ENCODE measurements at regions not wholly inside any gene's neighbourhood (a gene's known extent, or its start where the extent isn't known, plus 50 kb on each side); places are given as distances from the start of the nearest gene placed in this dataset.
"Not testable (repeated sequence)": the region's sequence is repeated elsewhere in the genome, so short reads cannot be mapped to it uniquely, and the experiment has no call there.

DNA sequence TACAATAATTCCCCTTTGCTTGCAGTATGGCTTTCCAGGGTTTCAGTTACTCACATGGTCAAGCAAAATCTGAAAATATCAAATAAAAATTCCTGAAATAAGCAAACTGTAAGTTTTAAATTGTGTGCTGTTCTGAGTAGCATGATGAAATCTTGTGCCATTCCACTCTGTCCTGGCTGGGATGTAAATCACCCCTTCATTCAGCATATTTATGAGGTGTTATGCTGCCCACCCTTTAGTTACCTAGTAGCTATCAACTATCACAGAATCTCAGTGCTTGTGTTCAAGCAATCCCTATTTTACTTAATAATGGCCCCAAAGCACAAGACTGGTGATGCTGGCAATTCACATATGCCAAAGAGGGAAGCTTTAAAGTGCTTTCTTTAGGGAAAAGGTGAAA is 867.7 kb upstream of the NRXN1 start:
- H2AFZ ChIP-seq (ENCODE audit: control insufficient read depth, low read depth, low read length) = no peak overlapping the region
- no TSS peak for BruUV-seq (replicated peaks)
- DNase-seq (ENCODE audit: low read depth, low spot score) (no peak), FAIRE-seq (no peak), ATAC-seq (no peak)
- TF ChIP-seq TBL1XR1 (IDR thresholded peaks at IDR 0.05; ENCODE audit: low read depth, low read length) (no peak), RAD51 (IDR thresholded peaks at IDR 0.05) (no peak), RFX5 (IDR thresholded peaks at IDR 0.05; ENCODE audit: low read depth, low read length) (no peak), MYB (IDR thresholded peaks at IDR 0.05; ENCODE audit: borderline replicate concordance, low read depth, low read length) (no peak), POU2F2 (IDR thresholded peaks at IDR 0.05; ENCODE audit: borderline replicate concordance, low read depth, low read length) (no peak), BACH1 (IDR thresholded peaks at IDR 0.05; ENCODE audit: borderline replicate concordance) (no peak)
- TF ChIP-seq, protein P1, sequence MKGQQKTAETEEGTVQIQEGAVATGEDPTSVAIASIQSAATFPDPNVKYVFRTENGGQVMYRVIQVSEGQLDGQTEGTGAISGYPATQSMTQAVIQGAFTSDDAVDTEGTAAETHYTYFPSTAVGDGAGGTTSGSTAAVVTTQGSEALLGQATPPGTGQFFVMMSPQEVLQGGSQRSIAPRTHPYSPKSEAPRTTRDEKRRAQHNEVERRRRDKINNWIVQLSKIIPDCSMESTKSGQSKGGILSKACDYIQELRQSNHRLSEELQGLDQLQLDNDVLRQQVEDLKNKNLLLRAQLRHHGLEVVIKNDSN (IDR thresholded peaks at IDR 0.05; ENCODE audit: borderline replicate concordance, extremely low read length, insufficient read depth, low read depth, low read length) = no peak
- TF ChIP-seq, protein P2, sequence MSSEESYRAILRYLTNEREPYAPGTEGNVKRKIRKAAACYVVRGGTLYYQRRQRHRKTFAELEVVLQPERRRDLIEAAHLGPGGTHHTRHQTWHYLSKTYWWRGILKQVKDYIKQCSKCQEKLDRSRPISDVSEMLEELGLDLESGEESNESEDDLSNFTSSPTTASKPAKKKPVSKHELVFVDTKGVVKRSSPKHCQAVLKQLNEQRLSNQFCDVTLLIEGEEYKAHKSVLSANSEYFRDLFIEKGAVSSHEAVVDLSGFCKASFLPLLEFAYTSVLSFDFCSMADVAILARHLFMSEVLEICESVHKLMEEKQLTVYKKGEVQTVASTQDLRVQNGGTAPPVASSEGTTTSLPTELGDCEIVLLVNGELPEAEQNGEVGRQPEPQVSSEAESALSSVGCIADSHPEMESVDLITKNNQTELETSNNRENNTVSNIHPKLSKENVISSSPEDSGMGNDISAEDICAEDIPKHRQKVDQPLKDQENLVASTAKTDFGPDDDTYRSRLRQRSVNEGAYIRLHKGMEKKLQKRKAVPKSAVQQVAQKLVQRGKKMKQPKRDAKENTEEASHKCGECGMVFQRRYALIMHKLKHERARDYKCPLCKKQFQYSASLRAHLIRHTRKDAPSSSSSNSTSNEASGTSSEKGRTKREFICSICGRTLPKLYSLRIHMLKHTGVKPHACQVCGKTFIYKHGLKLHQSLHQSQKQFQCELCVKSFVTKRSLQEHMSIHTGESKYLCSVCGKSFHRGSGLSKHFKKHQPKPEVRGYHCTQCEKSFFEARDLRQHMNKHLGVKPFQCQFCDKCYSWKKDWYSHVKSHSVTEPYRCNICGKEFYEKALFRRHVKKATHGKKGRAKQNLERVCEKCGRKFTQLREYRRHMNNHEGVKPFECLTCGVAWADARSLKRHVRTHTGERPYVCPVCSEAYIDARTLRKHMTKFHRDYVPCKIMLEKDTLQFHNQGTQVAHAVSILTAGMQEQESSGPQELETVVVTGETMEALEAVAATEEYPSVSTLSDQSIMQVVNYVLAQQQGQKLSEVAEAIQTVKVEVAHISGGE (CRISPR knock-in tag; IDR thresholded peaks at IDR 0.05) = no peak
- TF ChIP-seq, protein P3, sequence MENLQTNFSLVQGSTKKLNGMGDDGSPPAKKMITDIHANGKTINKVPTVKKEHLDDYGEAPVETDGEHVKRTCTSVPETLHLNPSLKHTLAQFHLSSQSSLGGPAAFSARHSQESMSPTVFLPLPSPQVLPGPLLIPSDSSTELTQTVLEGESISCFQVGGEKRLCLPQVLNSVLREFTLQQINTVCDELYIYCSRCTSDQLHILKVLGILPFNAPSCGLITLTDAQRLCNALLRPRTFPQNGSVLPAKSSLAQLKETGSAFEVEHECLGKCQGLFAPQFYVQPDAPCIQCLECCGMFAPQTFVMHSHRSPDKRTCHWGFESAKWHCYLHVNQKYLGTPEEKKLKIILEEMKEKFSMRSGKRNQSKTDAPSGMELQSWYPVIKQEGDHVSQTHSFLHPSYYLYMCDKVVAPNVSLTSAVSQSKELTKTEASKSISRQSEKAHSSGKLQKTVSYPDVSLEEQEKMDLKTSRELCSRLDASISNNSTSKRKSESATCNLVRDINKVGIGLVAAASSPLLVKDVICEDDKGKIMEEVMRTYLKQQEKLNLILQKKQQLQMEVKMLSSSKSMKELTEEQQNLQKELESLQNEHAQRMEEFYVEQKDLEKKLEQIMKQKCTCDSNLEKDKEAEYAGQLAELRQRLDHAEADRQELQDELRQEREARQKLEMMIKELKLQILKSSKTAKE (IDR thresholded peaks at IDR 0.05; ENCODE audit: low read depth, poor library complexity, severe bottlenecking) = no peak
- TF ChIP-seq, protein P4, sequence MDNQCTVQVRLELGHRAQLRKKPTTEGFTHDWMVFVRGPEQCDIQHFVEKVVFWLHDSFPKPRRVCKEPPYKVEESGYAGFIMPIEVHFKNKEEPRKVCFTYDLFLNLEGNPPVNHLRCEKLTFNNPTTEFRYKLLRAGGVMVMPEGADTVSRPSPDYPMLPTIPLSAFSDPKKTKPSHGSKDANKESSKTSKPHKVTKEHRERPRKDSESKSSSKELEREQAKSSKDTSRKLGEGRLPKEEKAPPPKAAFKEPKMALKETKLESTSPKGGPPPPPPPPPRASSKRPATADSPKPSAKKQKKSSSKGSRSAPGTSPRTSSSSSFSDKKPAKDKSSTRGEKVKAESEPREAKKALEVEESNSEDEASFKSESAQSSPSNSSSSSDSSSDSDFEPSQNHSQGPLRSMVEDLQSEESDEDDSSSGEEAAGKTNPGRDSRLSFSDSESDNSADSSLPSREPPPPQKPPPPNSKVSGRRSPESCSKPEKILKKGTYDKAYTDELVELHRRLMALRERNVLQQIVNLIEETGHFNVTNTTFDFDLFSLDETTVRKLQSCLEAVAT (IDR thresholded peaks at IDR 0.05) = no peak
- no peaks in the 10 kb centered on the region for H3K4me1 ChIP-seq (ENCODE audit: control insufficient read depth, insufficient read depth, low read length)
- H3K4me2 ChIP-seq (ENCODE audit: control insufficient read depth, insufficient read depth) = no peak overlapping the region
- POLR2A ChIA-PET = no interaction called here
- CTCF ChIA-PET = no interaction called here
- no peak overlapping the region for H3K9ac ChIP-seq (ENCODE audit: control insufficient read depth, insufficient read depth, low read length)
- H3K79me2 ChIP-seq (ENCODE audit: control insufficient read depth, insufficient read depth, low read length) = no peaks in the 10 kb centered on the region
- no peak overlapping the region for H3K27ac ChIP-seq (ENCODE audit: control insufficient read depth, insufficient read depth)
- intact Hi-C loops (cut with micrococcal nuclease; ENCODE audit: unreplicated experiment) = no loop called here
- H3K9me3 ChIP-seq (replicated peaks; ENCODE audit: control insufficient read depth, insufficient read depth, low read length) = no peaks in the 10 kb centered on the region
- no peak overlapping the region for H3K4me3 ChIP-seq
- SMC1A ChIA-PET (ENCODE audit: uncharacterized antibody, unreplicated experiment) = no interaction called here
- H4K20me1 ChIP-seq (ENCODE audit: control insufficient read depth, insufficient read depth) = no peaks in the 10 kb centered on the region
- in situ Hi-C loops (cut with MboI) = no loop called here
- no peaks in the 10 kb centered on the region for H3K36me3 ChIP-seq (ENCODE audit: control insufficient read depth in 2 of 2, insufficient read depth in 2 of 2, low read length in 1 of 2)
- RAD21 ChIA-PET (ENCODE audit: unreplicated experiment) = no interaction called here
- no peaks in the 10 kb centered on the region for H3K27me3 ChIP-seq (replicated peaks in 1 of 2; ENCODE audit: control insufficient read depth in 2 of 2, insufficient read depth in 2 of 2, low read length in 1 of 2)

DNA sequence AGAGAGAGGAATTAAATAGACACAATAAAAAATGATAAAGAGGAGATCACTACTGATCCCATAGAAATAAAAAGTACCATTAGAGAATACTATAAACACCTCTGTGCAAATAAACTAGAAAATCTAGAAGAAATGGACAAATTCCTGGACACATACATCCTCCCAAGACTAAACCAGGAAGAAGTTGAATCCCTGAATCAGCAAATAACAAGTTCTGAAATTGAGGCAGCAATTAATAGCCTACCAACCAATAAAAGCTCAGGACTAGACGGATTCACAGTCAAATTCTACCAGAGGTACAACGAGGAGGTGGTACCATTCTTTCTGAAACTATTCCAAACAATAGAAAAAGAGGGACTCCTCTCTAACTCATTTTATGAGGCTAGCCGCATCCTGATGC is 862.7 kb upstream of the NRXN1 start:
- H3K36me3 ChIP-seq (ENCODE audit: control insufficient read depth in 2 of 2, insufficient read depth in 2 of 2, low read length in 1 of 2); H3K27ac ChIP-seq (ENCODE audit: control insufficient read depth, insufficient read depth); H3K4me2 ChIP-seq (ENCODE audit: control insufficient read depth, insufficient read depth); CTCF ChIA-PET; H3K79me2 ChIP-seq (ENCODE audit: control insufficient read depth, insufficient read depth, low read length); ATAC-seq; DNase-seq (ENCODE audit: low read depth, low spot score); FAIRE-seq; RAD21 ChIA-PET (ENCODE audit: unreplicated experiment); H3K9ac ChIP-seq (ENCODE audit: control insufficient read depth, insufficient read depth, low read length); SMC1A ChIA-PET (ENCODE audit: uncharacterized antibody, unreplicated experiment); H3K27me3 ChIP-seq (replicated peaks in 1 of 2; ENCODE audit: control insufficient read depth in 2 of 2, insufficient read depth in 2 of 2, low read length in 1 of 2); intact Hi-C loops (cut with micrococcal nuclease; ENCODE audit: unreplicated experiment); POLR2A ChIA-PET; H4K20me1 ChIP-seq (ENCODE audit: control insufficient read depth, insufficient read depth); H3K4me3 ChIP-seq; H2AFZ ChIP-seq (ENCODE audit: control insufficient read depth, low read depth, low read length); H3K4me1 ChIP-seq (ENCODE audit: control insufficient read depth, insufficient read depth, low read length); BruUV-seq (replicated peaks); H3K9me3 ChIP-seq (replicated peaks; ENCODE audit: control insufficient read depth, insufficient read depth, low read length); in situ Hi-C loops (cut with MboI): not testable (repeated sequence)
- WGBS (ENCODE audit: insufficient coverage, insufficient replicate concordance, low lambda C conversion rate, missing lambda C conversion rate) = 0% methylated on average over 3 of the region's 3 CpGs
